Dendritic cell treated with granulocyte-macrophage colony-stimulating factor and Interleukin-4, amounts not matched to agents 40 ng/mL and 50 ng/mL, for 4 days (primary cell): ENCODE measurements at regions not wholly inside any gene's neighbourhood (a gene's known extent, or its start where the extent isn't known, plus 50 kb on each side); places are given as distances from the start of the nearest gene placed in this dataset.
"Not testable (repeated sequence)": the region's sequence is repeated elsewhere in the genome, so short reads cannot be mapped to it uniquely, and the experiment has no call there.

Source experiments
- H3K27ac Mint-ChIP-seq: one replicate; pipeline ENCODE4 v1.8.0; 2022; ENCODE audit warnings: mild to moderate bottlenecking, mixed read lengths
- H3K27me3 Mint-ChIP-seq: one replicate; pipeline ENCODE4 v1.8.0; 2022; ENCODE audit warnings: mild to moderate bottlenecking, mixed read lengths
- H3K36me3 Mint-ChIP-seq: one replicate; pipeline ENCODE4 v1.8.0; 2022; ENCODE audit warnings: low read depth, mixed read lengths
- H3K4me1 Mint-ChIP-seq: one replicate; pipeline ENCODE4 v1.8.0; 2022; ENCODE audit warnings: low read depth, mixed read lengths
- H3K4me3 Mint-ChIP-seq: one replicate; pipeline ENCODE4 v1.8.0; 2022; ENCODE audit warnings: mild to moderate bottlenecking, moderate library complexity, mixed read lengths
- H3K9me3 Mint-ChIP-seq: one replicate; pipeline ENCODE4 v1.8.0; 2022; ENCODE audit warnings: mixed read lengths
- intact Hi-C: fragments of 100-400 bp; cut with micrococcal nuclease; formaldehyde crosslinking; loops from one replicate; pipeline ENCODE4 v1.15.0; 2022

DNA sequence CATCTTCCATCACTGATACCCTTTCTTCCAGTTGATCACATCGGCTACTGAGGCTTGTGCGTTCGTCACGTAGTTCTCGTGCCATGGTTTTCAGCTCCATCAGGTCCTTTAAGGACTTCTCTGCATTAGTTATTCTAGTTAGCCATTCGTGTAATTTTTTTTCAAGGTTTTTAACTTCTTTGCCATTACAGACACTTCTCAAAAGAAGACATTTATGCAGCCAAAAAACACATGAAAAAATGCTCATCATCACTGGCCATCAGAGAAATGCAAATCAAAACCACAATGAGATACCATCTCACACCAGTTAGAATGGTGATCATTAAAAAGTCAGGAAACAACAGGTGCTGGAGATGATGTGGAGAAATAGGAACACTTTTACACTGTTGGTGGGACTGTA lies 430.7 kb downstream of the DOK5 start:
- H3K27ac Mint-ChIP-seq, intact Hi-C loops, H3K36me3 Mint-ChIP-seq, H3K4me3 Mint-ChIP-seq, H3K4me1 Mint-ChIP-seq, H3K27me3 Mint-ChIP-seq: not testable (repeated sequence)
- H3K9me3 Mint-ChIP-seq = peaks cover 37% of the 10 kb centered on the region

- Mint-ChIP-seq H3K27ac (no peak overlapping the region), H3K4me3 (no peak overlapping the region), H3K4me1 (no peaks in the 10 kb centered on the region), H3K36me3 (no peaks in the 10 kb centered on the region), H3K27me3 (no peaks in the 10 kb centered on the region), H3K9me3 (peaks cover 73% of the 10 kb centered on the region)
- intact Hi-C loops = no loop called here
Observed at GRCh38 chr20:54897787-54898186, 422.4 kb downstream of the DOK5 start.

DNA sequence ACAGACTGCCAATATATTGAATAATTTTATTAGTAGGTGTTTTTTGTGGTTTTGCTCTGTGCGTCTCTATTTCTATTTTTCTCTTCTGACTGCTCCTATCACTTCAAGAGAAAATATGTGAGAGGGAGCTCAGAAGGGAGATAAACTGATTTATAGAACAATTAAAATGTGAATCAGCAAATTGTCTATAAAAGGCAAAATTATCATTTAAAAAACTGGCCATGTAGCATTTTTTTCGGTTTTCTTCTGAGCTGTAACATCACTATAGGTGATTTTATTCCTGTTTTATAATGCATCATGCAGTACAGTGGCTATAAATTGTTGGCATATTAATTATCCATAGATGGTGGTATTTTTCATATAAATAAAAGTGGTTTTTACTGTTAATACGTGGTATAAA lies 416.5 kb downstream of the DOK5 start:
- H3K27me3 Mint-ChIP-seq = no peaks in the 10 kb centered on the region
- peaks cover 32% of the 10 kb centered on the region for H3K9me3 Mint-ChIP-seq
- no peak overlapping the region for H3K27ac Mint-ChIP-seq
- intact Hi-C loops = no loop called here
- no peaks in the 10 kb centered on the region for H3K4me1 Mint-ChIP-seq
- H3K36me3 Mint-ChIP-seq = no peaks in the 10 kb centered on the region
- H3K4me3 Mint-ChIP-seq = no peak overlapping the region

DNA sequence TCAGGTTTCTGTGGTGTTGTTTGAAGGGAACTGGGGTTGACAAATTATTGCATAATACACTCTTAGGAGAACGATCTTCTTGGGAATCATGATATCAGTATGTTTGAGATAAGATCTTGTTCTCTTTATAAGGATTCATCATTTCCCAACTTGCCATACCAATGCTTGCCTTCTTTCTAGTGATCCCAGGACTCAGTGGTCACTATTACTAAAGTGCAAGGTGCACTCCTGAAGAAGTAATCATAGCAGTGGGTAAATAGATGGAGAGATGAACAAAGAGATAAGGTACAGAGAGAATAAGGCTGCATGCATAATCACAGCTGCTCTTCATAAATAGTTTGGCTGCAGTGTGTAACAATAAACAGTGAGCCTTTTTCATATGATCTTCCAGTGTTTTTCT lies 404.0 kb downstream of the DOK5 start:
- H3K27me3 Mint-ChIP-seq = no peaks in the 10 kb centered on the region
- intact Hi-C loops = no loop called here
- peaks cover 20% of the 10 kb centered on the region for H3K9me3 Mint-ChIP-seq
- no peak overlapping the region for H3K4me3 Mint-ChIP-seq
- H3K36me3 Mint-ChIP-seq = no peaks in the 10 kb centered on the region
- no peak overlapping the region for H3K27ac Mint-ChIP-seq
- no peaks in the 10 kb centered on the region for H3K4me1 Mint-ChIP-seq

DNA sequence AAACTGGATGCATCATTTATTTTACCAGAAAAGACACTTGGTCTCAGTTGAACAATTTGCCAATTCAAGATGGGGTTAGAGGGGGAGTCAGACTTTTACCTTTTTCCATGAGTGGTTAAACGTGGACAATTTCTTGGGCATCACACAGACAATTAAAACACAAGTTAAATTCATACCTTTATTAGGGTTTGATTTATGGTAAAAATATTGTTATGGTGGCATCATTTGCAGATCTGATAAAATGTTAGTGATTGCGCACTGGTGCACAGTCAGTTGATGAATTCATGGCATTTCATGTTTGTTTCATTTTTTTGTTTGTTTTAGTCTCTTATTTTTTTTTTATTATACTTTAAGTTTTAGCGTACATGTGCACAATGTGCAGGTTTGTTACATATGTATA lies 399.9 kb downstream of the DOK5 start:
- H3K9me3 Mint-ChIP-seq = peaks cover 14% of the 10 kb centered on the region
- H3K27ac Mint-ChIP-seq = no peak overlapping the region
- no peaks in the 10 kb centered on the region for H3K27me3 Mint-ChIP-seq
- no peaks in the 10 kb centered on the region for H3K36me3 Mint-ChIP-seq
- intact Hi-C loops = no loop called here
- H3K4me3 Mint-ChIP-seq = no peak overlapping the region
- H3K4me1 Mint-ChIP-seq = no peaks in the 10 kb centered on the region

DNA sequence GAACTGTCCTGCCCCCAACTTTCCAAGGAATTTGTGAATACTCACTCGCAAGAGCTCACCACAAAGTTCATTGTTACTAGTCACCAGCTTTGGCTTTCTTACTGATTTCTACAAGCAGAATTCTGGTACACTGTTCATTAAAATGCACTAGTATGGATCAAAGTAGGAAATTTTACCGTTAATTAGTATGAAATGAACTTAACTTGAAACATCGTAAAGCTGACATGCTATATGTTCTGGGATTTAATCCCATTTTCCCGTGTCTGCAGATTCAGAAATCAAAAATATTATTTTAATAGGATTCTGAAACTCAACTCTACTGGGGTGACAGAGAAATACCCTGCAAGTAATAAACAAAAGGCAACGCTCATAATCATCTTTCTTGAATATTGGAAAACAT lies 399.3 kb downstream of the DOK5 start:
- H3K36me3 Mint-ChIP-seq = no peaks in the 10 kb centered on the region
- H3K4me3 Mint-ChIP-seq = no peak overlapping the region
- H3K27me3 Mint-ChIP-seq = no peaks in the 10 kb centered on the region
- H3K27ac Mint-ChIP-seq = no peak overlapping the region
- H3K9me3 Mint-ChIP-seq = peaks cover 14% of the 10 kb centered on the region
- H3K4me1 Mint-ChIP-seq = no peaks in the 10 kb centered on the region
- intact Hi-C loops = no loop called here

- H3K36me3 Mint-ChIP-seq = no peaks in the 10 kb centered on the region
- H3K9me3 Mint-ChIP-seq = no peaks in the 10 kb centered on the region
- H3K4me3 Mint-ChIP-seq = no peak overlapping the region
- intact Hi-C loops = no loop called here
- H3K27me3 Mint-ChIP-seq = no peaks in the 10 kb centered on the region
- H3K27ac Mint-ChIP-seq = no peak overlapping the region
- no peaks in the 10 kb centered on the region for H3K4me1 Mint-ChIP-seq
Observed at GRCh38 chr20:54872440-54872839, 397.0 kb downstream of the DOK5 start.

DNA sequence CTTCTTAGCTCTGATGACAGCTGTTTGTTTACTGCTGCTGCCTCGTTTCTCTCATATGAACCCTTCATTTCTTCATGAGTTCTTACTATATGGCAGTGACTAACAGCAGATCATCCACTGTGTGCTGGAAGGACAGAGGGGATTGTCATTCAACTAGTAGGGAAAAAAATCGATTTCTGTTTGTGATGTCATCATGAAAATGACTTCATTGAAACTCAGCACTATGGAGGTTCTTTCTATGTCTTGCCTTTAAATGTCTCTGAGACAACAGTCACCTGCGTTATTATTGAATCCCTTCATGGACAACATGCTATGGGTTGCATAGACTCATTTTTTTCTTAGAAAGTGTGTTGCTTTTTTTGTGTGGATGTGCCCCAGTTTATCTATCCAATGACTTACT lies 394.4 kb downstream of the DOK5 start:
- intact Hi-C loops = no loop called here

GRCh38 chr20:54865273-54865672 lies 389.9 kb downstream of the DOK5 start:
- no peaks in the 10 kb centered on the region for H3K9me3 Mint-ChIP-seq
- H3K4me1 Mint-ChIP-seq = no peaks in the 10 kb centered on the region
- no peak overlapping the region for H3K27ac Mint-ChIP-seq
- intact Hi-C loops = no loop called here
- no peaks in the 10 kb centered on the region for H3K27me3 Mint-ChIP-seq
- H3K36me3 Mint-ChIP-seq = no peaks in the 10 kb centered on the region
- no peak overlapping the region for H3K4me3 Mint-ChIP-seq

More for the DNA sequence above, 394.4 kb downstream of the DOK5 start:
- Mint-ChIP-seq H3K27ac (no peak overlapping the region), H3K4me3 (no peak overlapping the region), H3K4me1 (no peaks in the 10 kb centered on the region), H3K27me3 (no peaks in the 10 kb centered on the region), H3K9me3 (no peaks in the 10 kb centered on the region), H3K36me3 (no peaks in the 10 kb centered on the region)

DNA sequence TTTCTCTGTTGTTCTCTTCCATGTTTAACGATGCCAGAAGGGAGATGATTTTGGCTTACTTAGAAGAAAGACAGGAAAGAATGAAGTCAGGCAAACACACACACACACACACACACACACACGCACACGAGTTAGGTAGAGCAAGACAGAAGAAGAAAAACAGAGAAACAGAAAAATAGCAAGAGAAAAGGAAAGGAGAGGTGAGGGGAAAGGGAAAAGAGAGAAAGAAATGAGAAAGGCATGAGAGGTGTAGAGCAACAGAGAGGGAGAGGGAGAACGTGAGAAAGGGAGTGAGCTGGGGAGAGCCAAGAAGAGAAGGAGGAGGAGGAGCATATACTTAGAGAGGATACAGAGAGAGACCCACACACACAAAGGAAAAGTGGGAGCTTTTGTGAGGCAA lies 385.3 kb downstream of the DOK5 start:
- no peaks in the 10 kb centered on the region for H3K36me3 Mint-ChIP-seq
- peaks cover 5% of the 10 kb centered on the region for H3K9me3 Mint-ChIP-seq
- H3K27ac Mint-ChIP-seq = no peak overlapping the region
- H3K27me3 Mint-ChIP-seq = no peaks in the 10 kb centered on the region
- no peaks in the 10 kb centered on the region for H3K4me1 Mint-ChIP-seq
- intact Hi-C loops = no loop called here
- no peak overlapping the region for H3K4me3 Mint-ChIP-seq

DNA sequence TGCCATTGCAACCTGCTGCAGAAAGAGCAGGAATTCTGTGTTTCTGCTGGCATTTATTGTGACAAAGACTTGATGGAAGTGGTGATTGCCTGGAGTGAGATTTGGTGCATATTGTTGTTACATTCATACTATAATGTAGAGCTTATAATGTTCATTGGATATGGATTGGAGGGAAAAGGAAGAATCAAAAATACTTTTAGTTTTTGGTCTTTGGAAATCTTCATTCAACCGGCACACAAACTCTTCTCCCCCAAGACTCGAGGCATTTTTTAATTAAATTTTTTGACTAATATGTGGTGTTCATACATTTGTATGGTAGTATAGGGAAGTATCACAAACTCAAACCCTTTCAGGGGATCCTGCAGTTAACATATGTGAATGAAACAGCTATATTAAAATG lies 380.8 kb downstream of the DOK5 start:
- intact Hi-C loops = no loop called here
- no peaks in the 10 kb centered on the region for H3K27me3 Mint-ChIP-seq
- H3K4me3 Mint-ChIP-seq = no peak overlapping the region
- H3K4me1 Mint-ChIP-seq = no peaks in the 10 kb centered on the region
- no peak overlapping the region for H3K27ac Mint-ChIP-seq
- peaks cover 18% of the 10 kb centered on the region for H3K9me3 Mint-ChIP-seq
- no peaks in the 10 kb centered on the region for H3K36me3 Mint-ChIP-seq

- H3K4me1 Mint-ChIP-seq = no peaks in the 10 kb centered on the region
- peaks cover 13% of the 10 kb centered on the region for H3K9me3 Mint-ChIP-seq
- intact Hi-C loops = no loop called here
- H3K4me3 Mint-ChIP-seq = no peak overlapping the region
- no peaks in the 10 kb centered on the region for H3K27me3 Mint-ChIP-seq
- H3K36me3 Mint-ChIP-seq = no peaks in the 10 kb centered on the region
- no peak overlapping the region for H3K27ac Mint-ChIP-seq
Observed at GRCh38 chr20:54849741-54850140, 374.3 kb downstream of the DOK5 start.

GRCh38 chr20:54848984-54849538 lies 373.7 kb downstream of the DOK5 start:
- intact Hi-C loops = no loop called here
- Mint-ChIP-seq H3K36me3 (no peaks in the 10 kb centered on the region), H3K4me1 (no peaks in the 10 kb centered on the region), H3K9me3 (peaks cover 9% of the 10 kb centered on the region), H3K27me3 (no peaks in the 10 kb centered on the region), H3K27ac (no peak overlapping the region), H3K4me3 (no peak overlapping the region)

GRCh38 chr20:54848262-54848661 lies 372.9 kb downstream of the DOK5 start:
- H3K27ac Mint-ChIP-seq = no peak overlapping the region
- H3K36me3 Mint-ChIP-seq = no peaks in the 10 kb centered on the region
- H3K9me3 Mint-ChIP-seq = peaks cover 1% of the 10 kb centered on the region
- H3K4me3 Mint-ChIP-seq = no peak overlapping the region
- no peaks in the 10 kb centered on the region for H3K27me3 Mint-ChIP-seq
- no peaks in the 10 kb centered on the region for H3K4me1 Mint-ChIP-seq
- intact Hi-C loops = no loop called here

- Mint-ChIP-seq H3K27me3 (no peaks in the 10 kb centered on the region), H3K4me3 (no peak overlapping the region), H3K36me3 (no peaks in the 10 kb centered on the region), H3K9me3 (no peaks in the 10 kb centered on the region), H3K4me1 (no peaks in the 10 kb centered on the region), H3K27ac (no peak overlapping the region)
- intact Hi-C loops = no loop called here
Observed at GRCh38 chr20:54846948-54847347, 371.6 kb downstream of the DOK5 start.
